HG02623 (cell line): ENCODE measurements at regions not wholly inside any gene's neighbourhood (a gene's known extent, or its start where the extent isn't known, plus 50 kb on each side); places are given as distances from the start of the nearest gene placed in this dataset.

Source experiments
- ATAC-seq: cut with Tn5 transposase; IDR thresholded peaks from one replicate; pipeline ENCODE4 v1.9.1; 2021; ENCODE audit warnings: moderate library complexity; ENCODE audit not compliant: unreplicated experiment

DNA sequence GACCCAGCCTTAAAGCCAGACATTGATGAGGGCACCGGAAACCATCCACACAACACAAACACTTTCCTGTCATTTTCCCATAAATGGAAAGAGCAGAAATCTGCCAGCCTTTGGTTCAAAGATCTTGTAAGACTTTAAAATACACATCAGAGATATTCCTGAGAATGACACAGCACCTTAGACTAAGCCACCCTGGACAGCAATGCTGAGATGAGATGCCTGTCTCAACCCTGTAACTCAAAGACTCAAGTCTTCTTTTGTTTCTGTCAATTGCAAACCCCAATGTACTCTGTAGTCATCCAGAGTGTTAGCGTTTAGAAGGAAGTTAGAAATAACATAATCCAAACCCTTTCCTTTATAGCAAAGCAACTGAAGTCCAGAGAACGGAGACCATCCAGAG, 119.2 kb downstream of the CCNA1 start:
- no peak for ATAC-seq

DNA sequence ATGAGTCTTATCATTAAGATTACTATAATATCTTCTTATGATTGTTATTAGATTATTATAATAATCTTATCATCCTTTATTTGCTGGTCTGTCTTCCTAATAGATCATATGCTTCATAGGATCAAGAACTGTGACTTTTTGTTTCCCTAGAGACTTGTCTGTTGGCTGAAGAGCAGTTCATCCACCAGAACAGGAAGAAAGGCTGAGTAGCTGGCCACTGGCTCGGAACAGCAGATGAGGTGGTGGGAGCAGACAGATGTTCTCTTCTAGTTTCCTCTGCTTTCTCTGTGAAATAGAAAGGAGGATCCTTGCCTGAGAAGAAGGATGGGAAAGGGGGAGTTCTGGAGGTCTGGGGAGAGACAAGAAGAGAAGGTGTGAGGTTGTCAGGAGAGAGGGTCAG, 120.0 kb downstream of the CCNA1 start:
- ATAC-seq, result no peak

DNA sequence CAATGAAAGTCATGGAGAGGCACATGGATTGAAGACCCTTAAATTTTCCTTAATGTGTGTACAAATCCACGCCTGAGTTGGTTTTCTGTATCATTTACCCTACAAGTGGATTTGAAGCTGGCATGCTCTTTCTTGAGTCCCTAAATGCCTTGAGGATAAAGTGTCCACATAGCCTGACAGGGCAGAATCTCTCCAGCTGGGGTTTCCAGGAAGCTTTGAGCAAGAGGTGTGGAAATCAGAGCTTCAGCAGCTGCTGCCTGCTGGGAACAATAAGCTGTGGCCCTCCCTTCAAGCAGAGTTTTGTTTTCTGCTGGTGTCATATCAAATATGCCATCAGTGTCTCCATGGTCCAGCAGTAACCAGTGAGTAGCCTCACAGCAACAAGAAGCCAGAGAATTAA, 120.3 kb upstream of the SERTM1 start:
- ATAC-seq, result no peak

DNA sequence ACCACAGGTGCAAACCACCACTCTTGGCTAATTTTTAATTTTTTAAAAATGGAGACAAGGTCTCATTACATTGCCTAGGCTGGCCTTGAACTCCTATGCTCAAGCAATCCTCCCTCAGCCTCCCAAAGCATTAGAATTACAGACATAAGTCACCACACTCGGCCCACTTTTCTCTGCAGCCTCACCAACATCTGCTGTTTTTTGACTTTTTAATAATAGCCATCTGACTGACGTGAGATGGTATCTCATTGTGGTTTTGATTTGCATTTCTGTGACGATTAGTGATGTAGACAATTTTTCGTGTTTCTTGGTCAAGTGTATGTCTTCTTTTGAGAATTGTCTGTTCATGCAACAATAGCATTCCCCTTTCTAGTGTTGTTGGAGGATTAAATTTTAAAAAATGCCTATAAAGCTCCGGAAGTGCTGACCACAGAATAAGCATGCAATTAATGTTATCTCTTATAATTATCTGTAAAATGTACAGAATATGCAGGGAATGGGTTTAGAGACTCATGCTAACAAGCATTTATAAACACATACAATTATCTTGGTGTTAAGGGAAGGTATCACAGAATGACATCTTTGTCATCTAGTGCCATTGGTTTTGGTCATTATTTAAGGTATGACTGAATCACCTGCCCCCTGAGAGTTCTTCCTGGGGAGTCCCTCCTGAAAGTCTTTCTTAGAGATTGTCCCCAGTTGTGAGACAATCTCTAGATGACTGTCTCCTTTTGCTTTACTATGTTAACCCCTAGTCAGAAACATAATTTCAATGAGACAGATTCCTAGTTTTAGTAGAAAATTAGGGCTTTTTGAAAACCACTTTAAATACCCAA, 118.5 kb upstream of the SERTM1 start:
- ATAC-seq, result peak; percentile 49

DNA sequence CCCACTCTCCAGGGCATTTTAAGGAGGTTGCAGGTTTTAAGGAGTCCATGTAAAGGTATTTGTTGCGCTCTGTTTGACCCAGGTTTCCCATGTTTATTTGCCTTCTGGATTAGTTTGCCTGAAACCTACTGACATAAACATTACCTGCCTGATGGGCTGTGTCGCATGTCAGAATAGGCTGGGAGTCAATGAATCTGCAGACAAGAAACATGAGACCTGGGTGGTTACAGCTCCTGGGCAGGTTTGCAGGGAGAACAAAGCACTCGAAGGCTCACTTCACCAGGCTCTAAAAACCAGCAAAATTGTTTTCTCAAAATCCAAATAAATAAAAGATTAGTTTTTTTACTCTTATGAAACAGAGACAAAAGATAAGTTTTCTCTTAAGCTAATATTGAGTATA, 114.4 kb upstream of the SERTM1 start:
- no peak for ATAC-seq

DNA sequence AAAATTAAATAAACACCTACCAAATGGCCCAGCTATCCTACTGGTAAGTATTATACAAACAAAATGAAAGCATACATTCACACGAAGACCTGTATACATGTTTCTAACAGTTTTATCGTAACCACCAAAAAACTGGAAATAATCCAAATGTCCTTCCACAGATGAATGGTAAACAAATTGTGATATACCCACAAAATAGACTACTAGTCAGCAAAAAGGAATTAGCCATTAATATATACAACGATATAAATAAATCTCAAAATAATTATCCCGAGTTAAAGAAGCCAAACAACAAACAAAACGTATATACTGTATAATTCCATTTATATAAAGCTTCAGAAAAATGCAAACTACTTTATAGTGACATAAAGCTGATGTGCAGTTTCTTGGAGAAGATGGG, 106.3 kb upstream of the SERTM1 start:
- no peak for ATAC-seq

DNA sequence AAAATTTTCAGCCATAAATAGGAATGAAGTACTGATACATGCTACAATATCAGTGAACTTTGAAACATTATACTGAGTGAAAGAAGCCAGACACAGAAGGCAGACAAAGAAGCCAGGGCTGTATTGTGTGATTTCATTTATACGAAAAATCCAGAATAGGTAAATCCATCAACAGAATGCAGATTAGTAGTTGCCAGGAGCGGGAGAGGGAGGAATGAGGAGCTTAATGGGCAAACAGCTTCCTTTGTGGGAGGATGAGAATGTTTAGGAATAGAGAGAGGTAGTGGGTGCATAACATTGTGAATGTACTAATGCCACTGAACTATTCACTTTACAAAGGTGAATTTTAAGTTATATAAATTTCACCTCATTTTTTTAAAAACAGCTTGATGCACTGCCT, 103.3 kb upstream of the SERTM1 start:
- no peak for ATAC-seq

DNA sequence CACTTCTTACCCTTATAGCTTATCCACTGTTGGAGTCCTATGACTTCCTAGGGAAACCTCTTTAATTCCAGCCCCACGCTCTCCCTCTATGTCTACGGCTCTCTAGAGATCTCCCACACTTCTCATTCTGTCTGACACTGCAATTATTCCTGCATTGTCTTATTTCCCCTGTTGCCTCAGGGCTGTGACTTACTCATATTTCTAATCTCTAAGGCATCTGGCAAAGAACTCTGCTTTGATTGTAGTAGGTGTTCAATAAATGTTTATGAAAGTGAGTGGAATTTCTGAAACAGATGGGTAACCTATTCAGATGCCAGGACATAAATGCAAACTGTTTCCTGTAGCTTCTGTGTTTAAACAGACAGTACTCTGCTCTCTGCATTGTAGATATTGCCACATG, 102.4 kb upstream of the SERTM1 start:
- no peak for ATAC-seq

DNA sequence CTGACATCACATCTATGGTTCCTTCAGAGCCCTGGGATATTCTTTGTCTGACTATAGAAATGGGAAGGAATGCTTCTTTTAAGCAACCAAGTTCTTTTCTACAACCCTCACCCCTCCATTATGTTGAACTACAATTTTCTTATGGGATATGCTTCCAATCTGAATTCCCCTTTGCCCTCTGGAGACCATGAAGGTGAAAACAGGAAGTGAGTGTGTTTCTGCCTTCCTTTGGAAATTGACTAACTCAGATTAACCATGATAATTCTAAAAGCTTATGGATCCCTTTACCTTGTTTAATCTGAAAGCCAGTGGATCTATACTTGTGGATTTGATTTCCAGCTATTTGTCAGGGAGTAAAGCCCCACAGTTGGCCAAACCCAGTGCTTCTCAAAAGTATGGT, 90.8 kb upstream of the SERTM1 start:
- ATAC-seq, result no peak

DNA sequence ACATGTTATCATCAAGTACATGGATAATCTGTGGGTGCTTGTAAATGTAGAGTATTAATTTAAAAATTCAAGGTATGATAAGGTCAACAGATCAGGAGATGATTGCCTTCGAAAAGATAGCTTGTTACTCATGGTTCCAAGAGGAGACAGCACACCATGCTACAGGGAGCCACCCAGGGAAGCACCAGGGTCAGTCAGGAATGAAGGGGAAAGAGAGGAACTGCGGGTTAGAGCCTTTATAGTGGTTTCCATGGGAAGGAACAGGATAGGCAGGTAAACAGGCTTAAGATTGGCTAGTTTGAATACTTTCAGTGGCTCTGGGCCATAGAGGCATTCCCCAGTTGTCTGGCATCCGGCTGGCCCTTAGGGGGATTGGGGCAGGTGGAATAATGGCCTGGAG, 74.2 kb upstream of the SERTM1 start:
- ATAC-seq, result no peak

DNA sequence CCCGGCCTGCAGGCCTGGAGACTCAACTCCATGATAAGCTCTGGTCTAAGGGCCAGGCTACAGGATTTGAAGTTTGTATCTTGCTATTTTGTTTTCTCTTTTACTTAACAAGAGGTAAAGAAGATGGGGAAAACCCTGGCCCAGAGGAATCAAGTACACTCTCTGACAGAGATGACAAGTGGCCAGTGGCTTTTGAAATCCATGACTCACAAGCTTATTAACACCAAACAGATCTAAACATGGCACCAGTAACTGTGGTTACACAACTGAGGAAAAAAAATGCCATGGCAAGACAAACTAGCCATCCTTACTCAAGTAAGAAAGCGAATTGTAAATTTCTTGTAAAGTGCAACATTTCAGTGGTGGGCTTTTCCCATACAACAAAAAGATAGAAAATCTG, 72.6 kb upstream of the SERTM1 start:
- ATAC-seq, result no peak

DNA sequence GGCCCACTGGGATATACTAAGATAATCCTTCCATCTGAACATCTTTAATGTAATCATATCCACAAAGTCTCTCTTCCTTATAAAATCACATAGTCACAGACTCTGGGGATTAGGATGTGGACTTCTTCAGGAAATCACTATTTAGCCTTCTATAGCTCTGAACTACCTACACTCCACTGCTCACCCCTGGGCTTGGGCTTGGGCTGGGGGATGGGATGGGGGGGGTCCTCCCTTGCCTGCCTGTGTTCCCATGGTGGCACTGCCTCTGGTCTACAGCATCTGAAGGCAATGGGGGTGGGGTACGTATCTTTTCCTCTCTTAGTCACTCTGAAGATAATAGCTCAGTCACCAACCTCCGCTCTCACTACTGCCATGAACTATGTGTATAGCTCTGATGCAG, 67.8 kb upstream of the SERTM1 start:
- no peak for ATAC-seq

DNA sequence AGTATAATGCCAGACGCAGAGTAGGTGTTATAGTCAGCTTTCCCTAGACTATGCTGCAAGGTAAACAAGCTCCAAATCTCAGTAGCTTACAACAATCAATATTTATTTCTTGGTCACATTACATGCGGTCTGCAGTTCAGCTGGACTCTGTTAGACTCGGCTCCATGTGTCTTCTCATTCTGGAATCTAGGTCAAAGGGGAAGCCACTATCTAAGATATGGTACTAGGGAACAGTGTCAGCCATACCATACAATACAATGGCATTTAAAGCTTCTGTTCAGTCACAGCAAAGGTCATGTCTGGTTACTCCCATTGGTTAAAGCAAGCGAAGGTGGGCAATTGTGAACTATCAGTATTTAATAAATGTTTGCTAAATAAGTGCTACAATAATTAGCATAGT, 65.3 kb upstream of the SERTM1 start:
- no peak for ATAC-seq

DNA sequence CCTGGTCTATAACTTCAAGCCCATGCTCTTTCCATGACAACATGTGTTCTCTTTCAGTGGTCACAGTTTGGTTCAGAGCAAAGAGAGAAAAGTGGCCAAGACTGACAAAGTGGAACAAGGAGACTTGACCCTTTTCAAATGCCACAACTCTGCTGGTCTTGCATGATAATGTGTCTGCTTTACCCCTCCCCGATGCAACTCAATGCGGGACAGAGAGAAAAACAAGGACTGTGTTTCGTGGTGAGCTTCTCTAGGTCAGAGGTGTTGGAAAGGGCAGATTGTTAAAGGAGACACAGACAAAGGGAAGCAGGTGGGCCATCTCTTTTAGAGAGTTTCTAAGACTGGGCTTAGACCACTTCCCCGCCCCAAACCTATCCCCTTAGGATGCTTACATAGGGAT, 61.6 kb upstream of the SERTM1 start:
- ATAC-seq, result no peak

DNA sequence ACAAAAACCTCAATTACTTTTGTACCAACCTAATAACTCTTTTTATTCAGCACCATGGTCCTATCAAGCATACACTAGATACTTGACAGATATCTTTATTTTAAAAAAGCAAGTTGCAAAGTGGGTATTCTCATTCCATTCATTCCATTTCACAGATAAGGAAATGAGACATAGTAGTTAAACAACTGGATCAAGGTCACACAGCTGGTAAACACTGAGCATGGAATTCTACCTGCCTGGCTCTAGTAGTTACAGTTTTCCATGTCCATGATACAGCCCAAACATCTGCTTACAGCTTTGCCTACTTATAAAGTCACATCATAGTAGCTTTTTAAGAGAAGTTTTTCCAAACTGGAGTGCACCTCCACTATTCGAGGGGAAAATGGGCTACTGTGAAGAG, 57.1 kb upstream of the SERTM1 start:
- ATAC-seq, result no peak

DNA sequence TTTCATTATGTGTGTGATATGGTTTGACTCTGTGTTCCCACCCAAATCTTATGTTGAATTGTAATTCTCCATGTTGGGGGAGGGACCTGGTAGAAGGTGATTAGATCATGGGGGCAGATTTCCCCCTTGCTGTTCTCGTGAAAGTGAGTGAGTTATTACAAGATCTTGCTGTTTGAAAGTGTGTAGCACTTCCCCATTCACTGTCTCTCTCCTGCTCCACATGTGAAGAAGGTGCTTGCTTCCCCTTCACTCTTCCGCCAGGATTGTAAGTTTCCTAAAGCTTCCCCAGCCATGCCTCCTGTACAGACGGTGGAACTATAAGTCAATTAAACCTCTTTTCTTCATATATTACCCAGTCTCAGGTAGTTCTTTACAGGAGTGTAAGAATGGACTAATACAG, 54.3 kb upstream of the SERTM1 start:
- ATAC-seq, result no peak
